Activated CD4-positive, alpha-beta T cell treated with anti-CD3 and anti-CD28 coated beads, Interleukin-2, amount 10 ng/mL, durations not matched to agents 24 days and 14 days (primary cell): ENCODE measurements at regions not wholly inside any gene's neighbourhood (a gene's known extent, or its start where the extent isn't known, plus 50 kb on each side); places are given as distances from the start of the nearest gene placed in this dataset.

Source experiments
- DNase-seq: peaks from one replicate; pipeline ENCODE4 v3.0.0; 2022
- H3K27ac Mint-ChIP-seq: one replicate; pipeline ENCODE4 v1.8.0; 2022; ENCODE audit warnings: mild to moderate bottlenecking, mixed read lengths
- H3K27me3 Mint-ChIP-seq: one replicate; pipeline ENCODE4 v1.8.0; 2022; ENCODE audit warnings: mixed read lengths
- H3K36me3 Mint-ChIP-seq: one replicate; pipeline ENCODE4 v1.8.0; 2022; ENCODE audit warnings: low read depth, mild to moderate bottlenecking, mixed read lengths
- H3K4me1 Mint-ChIP-seq: one replicate; pipeline ENCODE4 v1.8.0; 2021; ENCODE audit warnings: mixed read lengths
- H3K4me3 Mint-ChIP-seq: one replicate; pipeline ENCODE4 v1.8.0; 2022; ENCODE audit warnings: mild to moderate bottlenecking, moderate library complexity, mixed read lengths
- H3K9me3 Mint-ChIP-seq: one replicate; pipeline ENCODE4 v1.8.0; 2021; ENCODE audit warnings: mixed read lengths
- intact Hi-C: fragments of 100-400 bp; cut with micrococcal nuclease; formaldehyde crosslinking; loops from one replicate; pipeline ENCODE4 v1.15.1; 2023

- peaks cover 31% of the 10 kb centered on the region for H3K27me3 Mint-ChIP-seq
- H3K36me3 Mint-ChIP-seq: no peaks in the 10 kb centered on the region
- intact Hi-C loops: no loop called here
- H3K4me3 Mint-ChIP-seq: no peak overlapping the region
- no peaks in the 10 kb centered on the region for H3K9me3 Mint-ChIP-seq
- DNase-seq: no peak
- H3K4me1 Mint-ChIP-seq: no peaks in the 10 kb centered on the region
- no peak overlapping the region for H3K27ac Mint-ChIP-seq
These were observed 214.5 kb upstream of the CITED2 start for GRCh38 chr6:139588734-139589593.

GRCh38 chr6:139588076-139588639, 213.7 kb upstream of the CITED2 start:
- H3K36me3 Mint-ChIP-seq: no peaks in the 10 kb centered on the region
- H3K27me3 Mint-ChIP-seq: peaks cover 33% of the 10 kb centered on the region
- no peaks in the 10 kb centered on the region for H3K9me3 Mint-ChIP-seq
- intact Hi-C loops: no loop called here
- H3K27ac Mint-ChIP-seq: no peak overlapping the region
- H3K4me3 Mint-ChIP-seq: no peak overlapping the region
- DNase-seq: no peak
- H3K4me1 Mint-ChIP-seq: no peaks in the 10 kb centered on the region

GRCh38 chr6:139587469-139587868, 213.0 kb upstream of the CITED2 start:
- no peak for DNase-seq
- Mint-ChIP-seq H3K36me3 (no peaks in the 10 kb centered on the region), H3K4me3 (no peak overlapping the region), H3K4me1 (no peaks in the 10 kb centered on the region), H3K27me3 (peaks cover 33% of the 10 kb centered on the region), H3K9me3 (no peaks in the 10 kb centered on the region), H3K27ac (no peak overlapping the region)
- intact Hi-C loops: no loop called here

- Mint-ChIP-seq H3K4me1 (peaks cover 3% of the 10 kb centered on the region), H3K27ac (no peak overlapping the region), H3K9me3 (no peaks in the 10 kb centered on the region), H3K4me3 (no peak overlapping the region), H3K27me3 (peaks cover 30% of the 10 kb centered on the region), H3K36me3 (no peaks in the 10 kb centered on the region)
- intact Hi-C loops: no loop called here
- no peak for DNase-seq
These were observed 211.8 kb upstream of the CITED2 start for GRCh38 chr6:139586273-139586672.

GRCh38 chr6:139584599-139584998, 210.2 kb upstream of the CITED2 start:
- peaks cover 14% of the 10 kb centered on the region for H3K27me3 Mint-ChIP-seq
- no peaks in the 10 kb centered on the region for H3K36me3 Mint-ChIP-seq
- intact Hi-C loops: no loop called here
- no peaks in the 10 kb centered on the region for H3K9me3 Mint-ChIP-seq
- no peak overlapping the region for H3K27ac Mint-ChIP-seq
- peaks cover 16% of the 10 kb centered on the region for H3K4me1 Mint-ChIP-seq
- H3K4me3 Mint-ChIP-seq: no peak overlapping the region
- DNase-seq: no peak

- Mint-ChIP-seq H3K27me3 (peaks cover 8% of the 10 kb centered on the region), H3K4me1 (peaks cover 16% of the 10 kb centered on the region), H3K36me3 (no peaks in the 10 kb centered on the region), H3K4me3 (no peak overlapping the region), H3K27ac (no peak overlapping the region), H3K9me3 (no peaks in the 10 kb centered on the region)
- no peak for DNase-seq
- intact Hi-C loops: no loop called here
These were observed 209.0 kb upstream of the CITED2 start for GRCh38 chr6:139583420-139583819.

- H3K27ac Mint-ChIP-seq: no peak overlapping the region
- H3K4me3 Mint-ChIP-seq: no peak overlapping the region
- no peaks in the 10 kb centered on the region for H3K9me3 Mint-ChIP-seq
- no peaks in the 10 kb centered on the region for H3K36me3 Mint-ChIP-seq
- H3K27me3 Mint-ChIP-seq: peaks cover 7% of the 10 kb centered on the region
- intact Hi-C loops: no loop called here
- DNase-seq: no peak
- H3K4me1 Mint-ChIP-seq: peaks cover 16% of the 10 kb centered on the region
These were observed 208.5 kb upstream of the CITED2 start for GRCh38 chr6:139582956-139583355.

- Mint-ChIP-seq H3K9me3 (no peaks in the 10 kb centered on the region), H3K36me3 (no peaks in the 10 kb centered on the region), H3K4me3 (no peak overlapping the region), H3K27ac (no peak overlapping the region), H3K4me1 (peaks cover 16% of the 10 kb centered on the region), H3K27me3 (peaks cover 7% of the 10 kb centered on the region)
- intact Hi-C loops: loop anchor here (2.0 kb wide), 2 partner anchors 19 to 61 kb away; no protein-coding TSS in a partner anchor
- no peak for DNase-seq
These were observed 207.0 kb upstream of the CITED2 start for GRCh38 chr6:139581485-139581865.

- peaks cover 7% of the 10 kb centered on the region for H3K27me3 Mint-ChIP-seq
- H3K9me3 Mint-ChIP-seq: no peaks in the 10 kb centered on the region
- intact Hi-C loops: loop anchor here (2.0 kb wide), 2 partner anchors 20 to 60 kb away; no protein-coding TSS in a partner anchor
- H3K36me3 Mint-ChIP-seq: no peaks in the 10 kb centered on the region
- peaks cover 16% of the 10 kb centered on the region for H3K4me1 Mint-ChIP-seq
- no peak for DNase-seq
- H3K27ac Mint-ChIP-seq: peak overlapping the region; percentile 14
- H3K4me3 Mint-ChIP-seq: peak overlapping the region; percentile 38
These were observed 206.4 kb upstream of the CITED2 start for GRCh38 chr6:139580592-139581484.

- H3K36me3 Mint-ChIP-seq: no peaks in the 10 kb centered on the region
- peaks cover 10% of the 10 kb centered on the region for H3K9me3 Mint-ChIP-seq
- intact Hi-C loops: no loop called here
- H3K27ac Mint-ChIP-seq: no peak overlapping the region
- no peaks in the 10 kb centered on the region for H3K27me3 Mint-ChIP-seq
- no peak for DNase-seq
- peaks cover 16% of the 10 kb centered on the region for H3K4me1 Mint-ChIP-seq
- H3K4me3 Mint-ChIP-seq: no peak overlapping the region
These were observed 203.5 kb upstream of the CITED2 start for GRCh38 chr6:139577763-139578604.

- Mint-ChIP-seq H3K4me3 (no peak overlapping the region), H3K9me3 (peaks cover 10% of the 10 kb centered on the region), H3K4me1 (peaks cover 16% of the 10 kb centered on the region), H3K27ac (no peak overlapping the region), H3K27me3 (no peaks in the 10 kb centered on the region), H3K36me3 (no peaks in the 10 kb centered on the region)
- no peak for DNase-seq
- intact Hi-C loops: no loop called here
These were observed 202.8 kb upstream of the CITED2 start for GRCh38 chr6:139577124-139577762.

- H3K9me3 Mint-ChIP-seq: peaks cover 10% of the 10 kb centered on the region
- no peak for DNase-seq
- no peak overlapping the region for H3K4me3 Mint-ChIP-seq
- H3K27me3 Mint-ChIP-seq: no peaks in the 10 kb centered on the region
- intact Hi-C loops: no loop called here
- H3K27ac Mint-ChIP-seq: no peak overlapping the region
- no peaks in the 10 kb centered on the region for H3K36me3 Mint-ChIP-seq
- peaks cover 3% of the 10 kb centered on the region for H3K4me1 Mint-ChIP-seq
These were observed 197.6 kb upstream of the CITED2 start for GRCh38 chr6:139572001-139572400.

GRCh38 chr6:139570166-139570565, 195.7 kb upstream of the CITED2 start:
- H3K4me1 Mint-ChIP-seq: peaks cover 3% of the 10 kb centered on the region
- no peak for DNase-seq
- no peaks in the 10 kb centered on the region for H3K27me3 Mint-ChIP-seq
- H3K9me3 Mint-ChIP-seq: peaks cover 10% of the 10 kb centered on the region
- no peak overlapping the region for H3K27ac Mint-ChIP-seq
- intact Hi-C loops: no loop called here
- no peak overlapping the region for H3K4me3 Mint-ChIP-seq
- H3K36me3 Mint-ChIP-seq: no peaks in the 10 kb centered on the region
